ENCODE measurements at regions not wholly inside any gene's neighbourhood (a gene's known extent, or its start where the extent isn't known, plus 50 kb on each side); places are given as distances from the start of the nearest gene placed in this dataset.

DNA sequence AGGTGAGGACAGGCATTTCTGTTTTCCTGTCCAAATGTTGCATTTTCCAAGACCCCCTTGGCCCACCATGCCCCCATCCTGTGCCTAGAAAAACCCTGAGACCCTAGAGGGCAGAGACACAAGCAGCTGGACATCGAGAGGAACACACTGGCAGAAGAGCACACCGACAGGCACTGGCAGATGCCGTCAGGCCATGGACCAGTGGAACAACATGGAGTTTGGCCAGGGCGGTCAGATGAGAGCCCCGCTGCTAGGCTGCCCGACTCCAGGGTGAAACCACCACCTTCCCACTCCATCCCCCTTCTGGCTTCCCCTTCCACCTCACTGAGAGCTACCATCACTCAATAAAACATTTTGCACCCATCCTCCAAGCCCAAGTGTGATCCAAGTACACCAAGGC lies 438.4 kb downstream of the SIPA1L2 start:
- H2BK12ac ChIP-seq (ENCODE audit: low read depth, low read length), result no peak overlapping the region
- ChIA-PET POLR2A (ENCODE audit: partially characterized antibody) (no interaction called here), CTCF (ENCODE audit: partially characterized antibody) (interaction anchor here (0.6 to 1.3 kb wide), 3 partner anchors 17 to 52 kb away, joined by 3 read pairs; no protein-coding TSS in a partner anchor)
- H3K4ac ChIP-seq (replicated peaks; ENCODE audit: insufficient read length, low read depth, low read length), result no peak overlapping the region
- H3K9me3 ChIP-seq (ENCODE audit: insufficient read depth in 2 of 2, low read depth in 1 of 2, low read length in 1 of 2), result no peaks in the 10 kb centered on the region
- H4K20me1 ChIP-seq (replicated peaks in 1 of 2; ENCODE audit: control insufficient read depth in 1 of 2, insufficient read depth in 2 of 2, low read length in 2 of 2), result peaks cover 0 to 2% of the 10 kb centered on the region in 2 experiments
- no peak overlapping the region for H3K27ac ChIP-seq (ENCODE audit: low read depth, low read length)
- no peak overlapping the region for H3K23ac ChIP-seq (ENCODE audit: insufficient read length)
- no peak overlapping the region for H2BK5ac ChIP-seq (ENCODE audit: low read depth, low read length)
- H2BK15ac ChIP-seq (ENCODE audit: low read length), result no peak overlapping the region
- no peak for DNase-seq (ENCODE audit: low read depth in 1 of 2, low spot score in 2 of 2)
- no peak overlapping the region for H2AK5ac ChIP-seq (ENCODE audit: low read depth, low read length)
- H3K9ac ChIP-seq (replicated peaks in 1 of 4; ENCODE audit: extremely low read depth in 1 of 4, low read depth in 3 of 4, low read length in 3 of 4), result no peak overlapping the region
- H2BK20ac ChIP-seq (ENCODE audit: low read length), result no peak overlapping the region
- no peak for FAIRE-seq
- no peak overlapping the region for H3K14ac ChIP-seq (ENCODE audit: insufficient read length)
- H3K79me2 ChIP-seq (ENCODE audit: control insufficient read depth in 1 of 2, insufficient read depth in 2 of 2, low read length in 2 of 2), result no peaks in the 10 kb centered on the region
- no peak overlapping the region for H2BK120ac ChIP-seq (replicated peaks; ENCODE audit: low read depth, low read length)
- no peaks in the 10 kb centered on the region for H3K23me2 ChIP-seq (ENCODE audit: low read depth, low read length)
- H3K4me1 ChIP-seq (replicated peaks in 1 of 4; ENCODE audit: control insufficient read depth in 3 of 4, insufficient read depth in 4 of 4, low read length in 3 of 4), result peaks cover 0 to 5% (median 0%) of the 10 kb centered on the region in 4 experiments; a peak in 2 of 7 replicates
- H4K5ac ChIP-seq (ENCODE audit: insufficient read length, low read depth, low read length), result no peak overlapping the region
- H4K8ac ChIP-seq (ENCODE audit: extremely low read depth, insufficient read depth, low read length), result no peak overlapping the region
- 84% methylated on average over 6 of the region's 6 CpGs; no CpG with 5 or more reads in 1 of the 2 experiments for WGBS, 2 experiments (ENCODE audit: extremely low coverage in 1 of 2, insufficient coverage in 1 of 2, insufficient read length in 1 of 2, insufficient replicate concordance in 2 of 2, low coverage in 1 of 2, low lambda C conversion rate in 2 of 2, missing lambda C conversion rate in 1 of 2)
- no peak overlapping the region for H3K56ac ChIP-seq (replicated peaks; ENCODE audit: insufficient read length, low read depth, low read length)
- no peaks in the 10 kb centered on the region; a peak in 1 of 8 replicates for H3K36me3 ChIP-seq (ENCODE audit: control insufficient read depth in 2 of 4, insufficient read depth in 4 of 4, low read length in 3 of 4)
- H3K4me3 ChIP-seq (ENCODE audit: extremely low read depth in 1 of 4, insufficient read depth in 2 of 4, low read depth in 3 of 4, low read length in 4 of 4), result no peak overlapping the region
- H4K91ac ChIP-seq (replicated peaks; ENCODE audit: insufficient read length, low read length), result no peak overlapping the region
- H3K27me3 ChIP-seq (replicated peaks in 1 of 4; ENCODE audit: control insufficient read depth in 3 of 4, extremely low read depth in 1 of 4, insufficient read depth in 3 of 4, low read length in 3 of 4), result no peaks in the 10 kb centered on the region; a peak in 2 of 7 replicates
- H2AFZ ChIP-seq (ENCODE audit: low read length), result no peak overlapping the region
- H3K18ac ChIP-seq (ENCODE audit: extremely low read depth, low read length), result no peak overlapping the region
- no peak for TF ChIP-seq EGR1 (IDR thresholded peaks at IDR 0.05; ENCODE audit: borderline replicate concordance, low read depth, low read length)
- peak; percentile 35; the same call in 1 of the 2 replicates for TF ChIP-seq POLR2AphosphoS5 (IDR thresholded peaks at IDR 0.05; ENCODE audit: low read depth, low read length)
- H3K79me1 ChIP-seq (ENCODE audit: low read depth, low read length), result no peaks in the 10 kb centered on the region; the same call in 1 of the 2 replicates
- H3K4me2 ChIP-seq (ENCODE audit: insufficient read depth in 1 of 2, low read depth in 2 of 2, low read length in 2 of 2), result no peak overlapping the region

Data from H1 (cell line).